Lower leg skin (tissue), 4 donors: ENCODE measurements at regions not wholly inside any gene's neighbourhood (a gene's known extent, or its start where the extent isn't known, plus 50 kb on each side); places are given as distances from the start of the nearest gene placed in this dataset.

Experiments used
- DNase-seq, 2 donors: peaks; one replicate each; pipeline ENCODE4 v3.0.0-alpha.2; 2019; ENCODE audit warnings: low spot score in 2 of 2
- H3K4me3 ChIP-seq: fragments of 200-600 bp; sonication (generic); 2 replicates; pipeline ENCODE4 v1.5.1; 2017; ENCODE audit warnings: mild to moderate bottlenecking, low read depth; ENCODE audit not compliant: poor library complexity, severe bottlenecking
- CTCF ChIP-seq, 3 donors: fragments of 450-650 bp; IDR thresholded peaks; one replicate each; pipeline ENCODE4 v1.5.1; 2016; ENCODE audit warnings: antibody characterized with exemption in 3 of 3, mild to moderate bottlenecking in 3 of 3, moderate library complexity in 2 of 3
- POLR2A ChIP-seq, 2 donors: fragments of 450-650 bp; IDR thresholded peaks; one replicate each; pipeline ENCODE4 v1.6.1; 2016 to 2017; ENCODE audit warnings: antibody characterized with exemption in 2 of 2, mild to moderate bottlenecking in 1 of 2, moderate library complexity in 1 of 2
- whole genome bisulfite sequencing, 2 donors: methylation state at CpG; one replicate each; pipeline ENCODE4 v1.1.5; 2018; 5-methylcytosine and 5-hydroxymethylcytosine counted together
- intact Hi-C: fragments of 100-400 bp; cut with DNase I; formaldehyde crosslinking; loops from one replicate; pipeline ENCODE4 v1.15.0; 2023; ENCODE audit warnings: low total_unique reads

- H3K4me3 ChIP-seq = no peak overlapping the region
- no peak for DNase-seq
- WGBS, 2 donors = 75 to 77% methylated on average over 3 of the region's 3 CpGs
- TF ChIP-seq CTCF (IDR thresholded peaks at IDR 0.05) (no peak), POLR2A (IDR thresholded peaks at IDR 0.05) (no peak)
- intact Hi-C loops = no loop called here
Measured at GRCh38 chr3:41143421-41144031, 55.8 kb upstream of the CTNNB1 start.

GRCh38 chr3:41144631-41145030 lies 54.7 kb upstream of the CTNNB1 start:
- no peak for DNase-seq
- intact Hi-C loops = no loop called here
- TF ChIP-seq CTCF (IDR thresholded peaks at IDR 0.05) = no peak
- no peak overlapping the region for H3K4me3 ChIP-seq
- WGBS, 2 donors = 67 to 76% methylated on average over 1 of the region's 1 CpG

DNA sequence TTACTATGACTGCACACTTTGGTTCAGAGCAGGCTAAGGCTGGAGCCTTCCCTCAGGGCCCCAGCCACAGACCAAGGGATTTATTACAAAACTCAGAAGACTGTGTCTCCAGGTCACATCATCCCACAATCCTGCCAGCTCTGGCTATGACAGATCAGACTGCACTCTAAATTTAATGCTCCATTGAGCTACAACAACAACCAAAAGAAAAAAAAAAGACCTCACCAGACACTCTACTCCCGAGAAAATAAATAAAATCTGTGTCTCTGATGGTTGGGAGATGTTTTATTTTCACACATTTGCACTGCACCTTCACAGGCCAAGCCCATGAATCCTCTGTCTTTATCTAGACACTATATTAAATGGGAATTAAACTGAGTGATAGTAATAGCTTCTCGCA lies 50.8 kb upstream of the CTNNB1 start:
- intact Hi-C loops = no loop called here
- WGBS, 2 donors = 77 to 78% methylated on average over 2 of the region's 2 CpGs
- TF ChIP-seq CTCF (IDR thresholded peaks at IDR 0.05) (no peak), POLR2A (IDR thresholded peaks at IDR 0.05) (no peak)
- no peak overlapping the region for H3K4me3 ChIP-seq
- DNase-seq = no peak

GRCh38 chr3:41148901-41149300 lies 50.4 kb upstream of the CTNNB1 start:
- 82 to 92% methylated on average over 4 of the region's 4 CpGs for WGBS, 2 donors
- TF ChIP-seq POLR2A (IDR thresholded peaks at IDR 0.05) = no peak
- TF ChIP-seq CTCF (IDR thresholded peaks at IDR 0.05) = no peak
- no peak overlapping the region for H3K4me3 ChIP-seq
- no peak for DNase-seq
- intact Hi-C loops = no loop called here
